ENCODE measurements at regions not wholly inside any gene's neighbourhood (a gene's known extent, or its start where the extent isn't known, plus 50 kb on each side); places are given as distances from the start of the nearest gene placed in this dataset.

DNA sequence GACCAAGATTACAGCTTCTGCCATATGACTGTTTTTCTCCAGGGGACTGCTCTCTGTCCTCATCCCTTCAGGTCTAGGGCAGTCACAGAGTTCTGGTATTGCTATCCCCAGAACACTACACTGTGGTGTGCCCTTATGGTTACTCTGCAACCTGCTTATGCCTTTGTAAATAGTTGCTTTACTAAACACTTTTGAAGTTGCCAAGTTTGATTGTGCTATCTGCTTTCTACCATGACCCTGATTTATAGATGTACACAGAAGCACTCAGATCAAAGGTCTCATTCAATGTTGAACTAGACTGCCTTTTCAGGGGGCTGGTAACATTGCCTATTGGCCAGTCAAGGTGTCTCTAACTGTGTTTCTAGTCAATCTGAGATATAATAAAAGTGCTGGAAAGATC, 794.7 kb downstream of the DHX35 start:
- TF ChIP-seq, protein P1, sequence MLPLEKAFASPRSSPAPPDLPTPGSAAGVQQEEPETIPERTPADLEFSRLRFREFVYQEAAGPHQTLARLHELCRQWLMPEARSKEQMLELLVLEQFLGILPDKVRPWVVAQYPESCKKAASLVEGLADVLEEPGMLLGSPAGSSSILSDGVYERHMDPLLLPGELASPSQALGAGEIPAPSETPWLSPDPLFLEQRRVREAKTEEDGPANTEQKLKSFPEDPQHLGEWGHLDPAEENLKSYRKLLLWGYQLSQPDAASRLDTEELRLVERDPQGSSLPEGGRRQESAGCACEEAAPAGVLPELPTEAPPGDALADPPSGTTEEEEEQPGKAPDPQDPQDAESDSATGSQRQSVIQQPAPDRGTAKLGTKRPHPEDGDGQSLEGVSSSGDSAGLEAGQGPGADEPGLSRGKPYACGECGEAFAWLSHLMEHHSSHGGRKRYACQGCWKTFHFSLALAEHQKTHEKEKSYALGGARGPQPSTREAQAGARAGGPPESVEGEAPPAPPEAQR (CRISPR knock-in tag; IDR thresholded peaks at IDR 0.05), result no peak
- TF ChIP-seq KAT7 (CRISPR knock-in tag; IDR thresholded peaks at IDR 0.05; ENCODE audit: borderline replicate concordance) (no peak), FOXP1 (CRISPR knock-in tag; IDR thresholded peaks at IDR 0.05; ENCODE audit: borderline replicate concordance) (no peak), MYBL2 (CRISPR knock-in tag; IDR thresholded peaks at IDR 0.05) (no peak), NR2C2 (CRISPR knock-in tag; IDR thresholded peaks at IDR 0.05) (no peak), CBFB (CRISPR knock-in tag; IDR thresholded peaks at IDR 0.05; ENCODE audit: low read depth) (no peak), ZNF396 (CRISPR knock-in tag; IDR thresholded peaks at IDR 0.05; ENCODE audit: borderline replicate concordance) (no peak), ZNF138 (CRISPR knock-in tag; conservative IDR thresholded peaks at IDR 0.05) (no peak), MXD4 (CRISPR knock-in tag; IDR thresholded peaks at IDR 0.05; ENCODE audit: borderline replicate concordance) (no peak), ZNF219 (CRISPR knock-in tag; IDR thresholded peaks at IDR 0.05; ENCODE audit: borderline replicate concordance) (no peak)
- TF ChIP-seq, protein P2, sequence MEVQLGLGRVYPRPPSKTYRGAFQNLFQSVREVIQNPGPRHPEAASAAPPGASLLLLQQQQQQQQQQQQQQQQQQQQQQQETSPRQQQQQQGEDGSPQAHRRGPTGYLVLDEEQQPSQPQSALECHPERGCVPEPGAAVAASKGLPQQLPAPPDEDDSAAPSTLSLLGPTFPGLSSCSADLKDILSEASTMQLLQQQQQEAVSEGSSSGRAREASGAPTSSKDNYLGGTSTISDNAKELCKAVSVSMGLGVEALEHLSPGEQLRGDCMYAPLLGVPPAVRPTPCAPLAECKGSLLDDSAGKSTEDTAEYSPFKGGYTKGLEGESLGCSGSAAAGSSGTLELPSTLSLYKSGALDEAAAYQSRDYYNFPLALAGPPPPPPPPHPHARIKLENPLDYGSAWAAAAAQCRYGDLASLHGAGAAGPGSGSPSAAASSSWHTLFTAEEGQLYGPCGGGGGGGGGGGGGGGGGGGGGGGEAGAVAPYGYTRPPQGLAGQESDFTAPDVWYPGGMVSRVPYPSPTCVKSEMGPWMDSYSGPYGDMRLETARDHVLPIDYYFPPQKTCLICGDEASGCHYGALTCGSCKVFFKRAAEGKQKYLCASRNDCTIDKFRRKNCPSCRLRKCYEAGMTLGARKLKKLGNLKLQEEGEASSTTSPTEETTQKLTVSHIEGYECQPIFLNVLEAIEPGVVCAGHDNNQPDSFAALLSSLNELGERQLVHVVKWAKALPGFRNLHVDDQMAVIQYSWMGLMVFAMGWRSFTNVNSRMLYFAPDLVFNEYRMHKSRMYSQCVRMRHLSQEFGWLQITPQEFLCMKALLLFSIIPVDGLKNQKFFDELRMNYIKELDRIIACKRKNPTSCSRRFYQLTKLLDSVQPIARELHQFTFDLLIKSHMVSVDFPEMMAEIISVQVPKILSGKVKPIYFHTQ (CRISPR knock-in tag; IDR thresholded peaks at IDR 0.05), result no peak
- TF ChIP-seq, protein P3, sequence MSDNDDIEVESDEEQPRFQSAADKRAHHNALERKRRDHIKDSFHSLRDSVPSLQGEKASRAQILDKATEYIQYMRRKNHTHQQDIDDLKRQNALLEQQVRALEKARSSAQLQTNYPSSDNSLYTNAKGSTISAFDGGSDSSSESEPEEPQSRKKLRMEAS (CRISPR knock-in tag; IDR thresholded peaks at IDR 0.05), result no peak
- TF ChIP-seq, protein P4, sequence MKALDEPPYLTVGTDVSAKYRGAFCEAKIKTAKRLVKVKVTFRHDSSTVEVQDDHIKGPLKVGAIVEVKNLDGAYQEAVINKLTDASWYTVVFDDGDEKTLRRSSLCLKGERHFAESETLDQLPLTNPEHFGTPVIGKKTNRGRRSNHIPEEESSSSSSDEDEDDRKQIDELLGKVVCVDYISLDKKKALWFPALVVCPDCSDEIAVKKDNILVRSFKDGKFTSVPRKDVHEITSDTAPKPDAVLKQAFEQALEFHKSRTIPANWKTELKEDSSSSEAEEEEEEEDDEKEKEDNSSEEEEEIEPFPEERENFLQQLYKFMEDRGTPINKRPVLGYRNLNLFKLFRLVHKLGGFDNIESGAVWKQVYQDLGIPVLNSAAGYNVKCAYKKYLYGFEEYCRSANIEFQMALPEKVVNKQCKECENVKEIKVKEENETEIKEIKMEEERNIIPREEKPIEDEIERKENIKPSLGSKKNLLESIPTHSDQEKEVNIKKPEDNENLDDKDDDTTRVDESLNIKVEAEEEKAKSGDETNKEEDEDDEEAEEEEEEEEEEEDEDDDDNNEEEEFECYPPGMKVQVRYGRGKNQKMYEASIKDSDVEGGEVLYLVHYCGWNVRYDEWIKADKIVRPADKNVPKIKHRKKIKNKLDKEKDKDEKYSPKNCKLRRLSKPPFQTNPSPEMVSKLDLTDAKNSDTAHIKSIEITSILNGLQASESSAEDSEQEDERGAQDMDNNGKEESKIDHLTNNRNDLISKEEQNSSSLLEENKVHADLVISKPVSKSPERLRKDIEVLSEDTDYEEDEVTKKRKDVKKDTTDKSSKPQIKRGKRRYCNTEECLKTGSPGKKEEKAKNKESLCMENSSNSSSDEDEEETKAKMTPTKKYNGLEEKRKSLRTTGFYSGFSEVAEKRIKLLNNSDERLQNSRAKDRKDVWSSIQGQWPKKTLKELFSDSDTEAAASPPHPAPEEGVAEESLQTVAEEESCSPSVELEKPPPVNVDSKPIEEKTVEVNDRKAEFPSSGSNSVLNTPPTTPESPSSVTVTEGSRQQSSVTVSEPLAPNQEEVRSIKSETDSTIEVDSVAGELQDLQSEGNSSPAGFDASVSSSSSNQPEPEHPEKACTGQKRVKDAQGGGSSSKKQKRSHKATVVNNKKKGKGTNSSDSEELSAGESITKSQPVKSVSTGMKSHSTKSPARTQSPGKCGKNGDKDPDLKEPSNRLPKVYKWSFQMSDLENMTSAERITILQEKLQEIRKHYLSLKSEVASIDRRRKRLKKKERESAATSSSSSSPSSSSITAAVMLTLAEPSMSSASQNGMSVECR (CRISPR knock-in tag; IDR thresholded peaks at IDR 0.05; ENCODE audit: borderline replicate concordance), result no peak
- TF ChIP-seq, protein P5, sequence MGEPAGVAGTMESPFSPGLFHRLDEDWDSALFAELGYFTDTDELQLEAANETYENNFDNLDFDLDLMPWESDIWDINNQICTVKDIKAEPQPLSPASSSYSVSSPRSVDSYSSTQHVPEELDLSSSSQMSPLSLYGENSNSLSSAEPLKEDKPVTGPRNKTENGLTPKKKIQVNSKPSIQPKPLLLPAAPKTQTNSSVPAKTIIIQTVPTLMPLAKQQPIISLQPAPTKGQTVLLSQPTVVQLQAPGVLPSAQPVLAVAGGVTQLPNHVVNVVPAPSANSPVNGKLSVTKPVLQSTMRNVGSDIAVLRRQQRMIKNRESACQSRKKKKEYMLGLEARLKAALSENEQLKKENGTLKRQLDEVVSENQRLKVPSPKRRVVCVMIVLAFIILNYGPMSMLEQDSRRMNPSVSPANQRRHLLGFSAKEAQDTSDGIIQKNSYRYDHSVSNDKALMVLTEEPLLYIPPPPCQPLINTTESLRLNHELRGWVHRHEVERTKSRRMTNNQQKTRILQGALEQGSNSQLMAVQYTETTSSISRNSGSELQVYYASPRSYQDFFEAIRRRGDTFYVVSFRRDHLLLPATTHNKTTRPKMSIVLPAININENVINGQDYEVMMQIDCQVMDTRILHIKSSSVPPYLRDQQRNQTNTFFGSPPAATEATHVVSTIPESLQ (CRISPR knock-in tag; IDR thresholded peaks at IDR 0.05), result no peak
- TF ChIP-seq, protein P6, sequence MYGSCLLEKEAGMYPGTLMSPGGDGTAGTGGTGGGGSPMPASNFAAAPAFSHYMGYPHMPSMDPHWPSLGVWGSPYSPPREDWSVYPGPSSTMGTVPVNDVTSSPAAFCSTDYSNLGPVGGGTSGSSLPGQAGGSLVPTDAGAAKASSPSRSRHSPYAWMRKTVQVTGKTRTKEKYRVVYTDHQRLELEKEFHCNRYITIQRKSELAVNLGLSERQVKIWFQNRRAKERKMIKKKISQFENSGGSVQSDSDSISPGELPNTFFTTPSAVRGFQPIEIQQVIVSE (CRISPR knock-in tag; IDR thresholded peaks at IDR 0.05; ENCODE audit: borderline replicate concordance), result no peak
- TF ChIP-seq, protein P7, sequence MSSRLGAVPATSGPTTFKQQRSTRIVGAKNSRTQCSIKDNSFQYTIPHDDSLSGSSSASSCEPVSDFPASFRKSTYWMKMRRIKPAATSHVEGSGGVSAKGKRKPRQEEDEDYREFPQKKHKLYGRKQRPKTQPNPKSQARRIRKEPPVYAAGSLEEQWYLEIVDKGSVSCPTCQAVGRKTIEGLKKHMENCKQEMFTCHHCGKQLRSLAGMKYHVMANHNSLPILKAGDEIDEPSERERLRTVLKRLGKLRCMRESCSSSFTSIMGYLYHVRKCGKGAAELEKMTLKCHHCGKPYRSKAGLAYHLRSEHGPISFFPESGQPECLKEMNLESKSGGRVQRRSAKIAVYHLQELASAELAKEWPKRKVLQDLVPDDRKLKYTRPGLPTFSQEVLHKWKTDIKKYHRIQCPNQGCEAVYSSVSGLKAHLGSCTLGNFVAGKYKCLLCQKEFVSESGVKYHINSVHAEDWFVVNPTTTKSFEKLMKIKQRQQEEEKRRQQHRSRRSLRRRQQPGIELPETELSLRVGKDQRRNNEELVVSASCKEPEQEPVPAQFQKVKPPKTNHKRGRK (CRISPR knock-in tag; IDR thresholded peaks at IDR 0.05; ENCODE audit: borderline replicate concordance), result no peak
- POLR2A ChIA-PET, result no interaction called here
- no peaks in the 10 kb centered on the region for H3K9me3 Mint-ChIP-seq
- no peaks in the 10 kb centered on the region; the same call in 1 of the 2 replicates for H3K27me3 Mint-ChIP-seq (ENCODE audit: low read depth)
- H3K27ac Mint-ChIP-seq, result no peak overlapping the region
- no peaks in the 10 kb centered on the region for H3K36me3 Mint-ChIP-seq
- no peaks in the 10 kb centered on the region for H3K4me1 Mint-ChIP-seq
- ATAC-seq, result no peak
- DNase-seq (ENCODE audit: low spot score), result no peak
- H3K4me3 Mint-ChIP-seq, result no peak overlapping the region
- CTCF ChIA-PET, result no interaction called here

All from WTC11 (cell line).